ENCODE measurements at regions not wholly inside any gene's neighbourhood (a gene's known extent, or its start where the extent isn't known, plus 50 kb on each side); places are given as distances from the start of the nearest gene placed in this dataset.
A peak's percentile ranks its signal among the peaks of the same experiment; 100 is the strongest.
"Not testable (repeated sequence)": the region's sequence is repeated elsewhere in the genome, so short reads cannot be mapped to it uniquely, and the experiment has no call there.

GRCh38 chr4:82301390-82301789, 72.4 kb downstream of the HNRNPD start:
- not testable (repeated sequence) for DNase-seq

- no peak for DNase-seq
Observed at GRCh38 chr4:82293304-82293703, 80.5 kb downstream of the HNRNPD start.

GRCh38 chr4:82287720-82288119, 86.1 kb downstream of the HNRNPD start:
- no peak for DNase-seq

GRCh38 chr4:82284858-82285805, 88.7 kb downstream of the HNRNPD start:
- DNase-seq = peak; percentile 99

GRCh38 chr4:82284475-82284857, 89.3 kb downstream of the HNRNPD start:
- no peak for DNase-seq

- no peak for DNase-seq
Observed at GRCh38 chr4:82282875-82283274, 90.9 kb downstream of the HNRNPD start.

GRCh38 chr4:82279550-82279949, 94.2 kb downstream of the HNRNPD start:
- DNase-seq = not testable (repeated sequence)

GRCh38 chr4:82276332-82276640, 97.5 kb downstream of the HNRNPD start:
- no peak for DNase-seq

- no peak for DNase-seq
Observed at GRCh38 chr4:82275431-82276331, 98.1 kb downstream of the HNRNPD start.

GRCh38 chr4:82274700-82275099, 99.1 kb downstream of the HNRNPD start:
- DNase-seq = not testable (repeated sequence)

GRCh38 chr4:82272523-82272922, 101.3 kb downstream of the HNRNPD start:
- not testable (repeated sequence) for DNase-seq

GRCh38 chr4:82271915-82272480, 101.8 kb downstream of the HNRNPD start:
- DNase-seq = not testable (repeated sequence)

GRCh38 chr4:82268826-82269193, 105.0 kb downstream of the HNRNPD start:
- no peak for DNase-seq

- peak; percentile 63 for DNase-seq
Observed at GRCh38 chr4:82268050-82268825, 105.6 kb downstream of the HNRNPD start.

GRCh38 chr4:82267506-82267905, 106.3 kb downstream of the HNRNPD start:
- DNase-seq = no peak

- no peak for DNase-seq
Observed at GRCh38 chr4:82266345-82266744, 107.4 kb downstream of the HNRNPD start.

GRCh38 chr4:82261084-82261483, 112.7 kb downstream of the HNRNPD start:
- no peak for DNase-seq

- DNase-seq = no peak
Observed at GRCh38 chr4:82260632-82261031, 113.2 kb downstream of the HNRNPD start.

GRCh38 chr4:82256718-82257117, 117.1 kb downstream of the HNRNPD start:
- no peak for DNase-seq

GRCh38 chr4:82255657-82256056, 118.1 kb downstream of the HNRNPD start:
- no peak for DNase-seq

GRCh38 chr4:82248903-82249632, 124.7 kb downstream of the HNRNPD start:
- no peak for DNase-seq

- no peak for DNase-seq
Observed at GRCh38 chr4:82247629-82248028, 126.2 kb downstream of the HNRNPD start.

Data from CD4-positive, alpha-beta T cell treated with Interleukin-17A for 4 hours (primary cell).